ENCODE measurements at regions not wholly inside any gene's neighbourhood (a gene's known extent, or its start where the extent isn't known, plus 50 kb on each side); places are given as distances from the start of the nearest gene placed in this dataset.

GRCh38 chr12:60112763-60113162 lies 516.9 kb downstream of the SLC16A7 start:
- no peaks in the 10 kb centered on the region for H3K4me1 ChIP-seq (ENCODE audit: control insufficient read depth, low read length)
- no peaks in the 10 kb centered on the region for H3K36me3 ChIP-seq (ENCODE audit: control insufficient read depth, low read length)
- H3F3A ChIP-seq (ENCODE audit: control insufficient read depth, insufficient read depth): no peaks in the 10 kb centered on the region
- no peaks in the 10 kb centered on the region for H3K79me2 ChIP-seq (ENCODE audit: control insufficient read depth, low read length)
- no peaks in the 10 kb centered on the region for H4K20me1 ChIP-seq (ENCODE audit: control insufficient read depth, insufficient read depth, low read depth, low read length)
- no peaks in the 10 kb centered on the region for H3K9me2 ChIP-seq (replicated peaks; ENCODE audit: control insufficient read depth, low read length)
- no peaks in the 10 kb centered on the region for H3K9me3 ChIP-seq (ENCODE audit: control insufficient read depth, insufficient read depth, low read length)
- TF ChIP-seq CTCF (IDR thresholded peaks at IDR 0.05; ENCODE audit: low read depth, low read length, poor library complexity, severe bottlenecking) (no peak), EZH2phosphoT487 (IDR thresholded peaks at IDR 0.05; ENCODE audit: borderline replicate concordance, low read length) (no peak)
- H3K27ac ChIP-seq (ENCODE audit: low read depth, low read length): no peak overlapping the region
- H3K4me3 ChIP-seq (ENCODE audit: low read length): no peak overlapping the region
- H3K4me2 ChIP-seq (ENCODE audit: low read length): no peak overlapping the region
- H3K27me3 ChIP-seq (ENCODE audit: control insufficient read depth, low read length): no peaks in the 10 kb centered on the region

- Histone ChIP-seq H3K9me3 (ENCODE audit: control insufficient read depth, insufficient read depth, low read length) (no peaks in the 10 kb centered on the region), H3K27me3 (ENCODE audit: control insufficient read depth, low read length) (no peaks in the 10 kb centered on the region), H3K4me2 (ENCODE audit: low read length) (no peak overlapping the region), H4K20me1 (ENCODE audit: control insufficient read depth, insufficient read depth, low read depth, low read length) (no peaks in the 10 kb centered on the region), H3K79me2 (ENCODE audit: control insufficient read depth, low read length) (no peaks in the 10 kb centered on the region), H3K4me3 (ENCODE audit: low read length) (no peak overlapping the region), H3K27ac (ENCODE audit: low read depth, low read length) (no peak overlapping the region), H3K36me3 (ENCODE audit: control insufficient read depth, low read length) (no peaks in the 10 kb centered on the region), H3F3A (ENCODE audit: control insufficient read depth, insufficient read depth) (no peaks in the 10 kb centered on the region), H3K4me1 (ENCODE audit: control insufficient read depth, low read length) (no peaks in the 10 kb centered on the region), H3K9me2 (replicated peaks; ENCODE audit: control insufficient read depth, low read length) (no peaks in the 10 kb centered on the region)
- no peak for TF ChIP-seq CTCF (IDR thresholded peaks at IDR 0.05; ENCODE audit: low read depth, low read length, poor library complexity, severe bottlenecking)
These were observed 518.3 kb downstream of the SLC16A7 start for GRCh38 chr12:60114169-60114568.

GRCh38 chr12:60119327-60119726 lies 523.5 kb downstream of the SLC16A7 start:
- Histone ChIP-seq H3K36me3 (ENCODE audit: control insufficient read depth, low read length) (no peaks in the 10 kb centered on the region), H4K20me1 (ENCODE audit: control insufficient read depth, insufficient read depth, low read depth, low read length) (no peaks in the 10 kb centered on the region), H3K4me3 (ENCODE audit: low read length) (no peak overlapping the region), H3F3A (ENCODE audit: control insufficient read depth, insufficient read depth) (no peaks in the 10 kb centered on the region), H3K4me1 (ENCODE audit: control insufficient read depth, low read length) (no peaks in the 10 kb centered on the region), H3K27ac (ENCODE audit: low read depth, low read length) (no peak overlapping the region), H3K79me2 (ENCODE audit: control insufficient read depth, low read length) (no peaks in the 10 kb centered on the region), H3K4me2 (ENCODE audit: low read length) (no peak overlapping the region), H3K9me3 (ENCODE audit: control insufficient read depth, insufficient read depth, low read length) (no peaks in the 10 kb centered on the region), H3K27me3 (ENCODE audit: control insufficient read depth, low read length) (no peaks in the 10 kb centered on the region), H3K9me2 (replicated peaks; ENCODE audit: control insufficient read depth, low read length) (no peaks in the 10 kb centered on the region)
- TF ChIP-seq CTCF (IDR thresholded peaks at IDR 0.05; ENCODE audit: low read depth, low read length, poor library complexity, severe bottlenecking) (no peak), EZH2phosphoT487 (IDR thresholded peaks at IDR 0.05; ENCODE audit: borderline replicate concordance, low read length) (no peak)

- Histone ChIP-seq H3K9me2 (replicated peaks; ENCODE audit: control insufficient read depth, low read length) (no peaks in the 10 kb centered on the region), H3K27me3 (ENCODE audit: control insufficient read depth, low read length) (no peaks in the 10 kb centered on the region), H3K27ac (ENCODE audit: low read depth, low read length) (no peak overlapping the region), H3K4me2 (ENCODE audit: low read length) (no peak overlapping the region), H4K20me1 (ENCODE audit: control insufficient read depth, insufficient read depth, low read depth, low read length) (no peaks in the 10 kb centered on the region), H3K9me3 (ENCODE audit: control insufficient read depth, insufficient read depth, low read length) (no peaks in the 10 kb centered on the region), H3K36me3 (ENCODE audit: control insufficient read depth, low read length) (no peaks in the 10 kb centered on the region), H3K4me1 (ENCODE audit: control insufficient read depth, low read length) (no peaks in the 10 kb centered on the region), H3K79me2 (ENCODE audit: control insufficient read depth, low read length) (no peaks in the 10 kb centered on the region), H3K4me3 (ENCODE audit: low read length) (no peak overlapping the region), H3F3A (ENCODE audit: control insufficient read depth, insufficient read depth) (no peaks in the 10 kb centered on the region)
- TF ChIP-seq EZH2phosphoT487 (IDR thresholded peaks at IDR 0.05; ENCODE audit: borderline replicate concordance, low read length) (no peak), CTCF (IDR thresholded peaks at IDR 0.05; ENCODE audit: low read depth, low read length, poor library complexity, severe bottlenecking) (no peak)
These were observed 524.4 kb downstream of the SLC16A7 start for GRCh38 chr12:60120199-60120598.

Measured in DOHH2 (cell line).